ENCODE measurements at regions not wholly inside any gene's neighbourhood (a gene's known extent, or its start where the extent isn't known, plus 50 kb on each side); places are given as distances from the start of the nearest gene placed in this dataset.

GRCh38 chr4:164410401-164410800, 343.5 kb upstream of the SMIM31 start:
- TF ChIP-seq POLR2A (IDR thresholded peaks at IDR 0.05) = no peak
- TF ChIP-seq CTCF (IDR thresholded peaks at IDR 0.05) = no peak
